Pancreas (tissue), 10 donors: ENCODE measurements at regions not wholly inside any gene's neighbourhood (a gene's known extent, or its start where the extent isn't known, plus 50 kb on each side); places are given as distances from the start of the nearest gene placed in this dataset.
A peak's percentile ranks its signal among the peaks of the same experiment; 100 is the strongest.

ENCODE experiments used
- ATAC-seq, 4 donors: fragments of 200-7000 bp; cut with Tn5 transposase; one replicate each; pipeline versions ENCODE4 v1.8.0 to v1.9.1; 2020; ENCODE audit warnings: mild to moderate bottlenecking in 4 of 4, moderate library complexity in 4 of 4
- DNase-seq, 6 donors: peaks; one replicate each; pipeline ENCODE4 v3.0.0-alpha.2; 2020
- FAIRE-seq: peaks from 2 replicates; lab custom pipeline; 2012; peaks lifted over from hg19 to GRCh38; lab: Jason Lieb, UNC
- H3K27ac ChIP-seq, 4 donors: fragments of 200-600 bp; sonication (generic); 1 replicate in 3 of 4; 2 replicates in 1 of 4; pipeline versions ENCODE4 v1.5.0 to v1.8.0; 2020
- H3K27me3 ChIP-seq, 4 donors: fragments of 200-600 bp; one replicate each; pipeline ENCODE4 v1.8.0; 2021
- H3K36me3 ChIP-seq, 3 donors: fragments of 200-600 bp; sonication (generic) in 1 of 3; one replicate each; pipeline versions ENCODE4 v1.5.0 to v1.8.0; 2020 to 2021
- H3K4me1 ChIP-seq, 3 donors: fragments of 200-600 bp; one replicate each; pipeline ENCODE4 v1.8.0; 2021
- H3K4me3 ChIP-seq, 4 donors: fragments of 200-600 bp; sonication (generic) in 2 of 4; one replicate each; pipeline versions ENCODE4 v1.5.0 to v1.8.0; 2020 to 2021
- H3K9me3 ChIP-seq, 4 donors: fragments of 200-600 bp; one replicate each; pipeline ENCODE4 v1.8.0; 2021
- WGBS, 2 donors: extraction: QIAGEN DNeasy Blood & Tissue Kit; methylation state at CpG; one replicate each; pipeline ENCODE4 v1.1.7; 2013; 5-methylcytosine and 5-hydroxymethylcytosine counted together
- intact Hi-C, 3 donors: fragments of 100-400 bp; cut with DNase I; formaldehyde crosslinking; loops; one replicate each; pipeline versions ENCODE4 v1.11.1 to v1.14.2; 2022
- TF ChIP-seq, protein P1 (sequence below), 4 donors: fragments of 200-600 bp; sonication (generic) in 3 of 4; IDR thresholded peaks; one replicate each; pipeline versions ENCODE4 v1.5.0 to v1.8.0; 2021; ENCODE audit warnings: antibody characterized with exemption in 4 of 4
- donor health status: healthy with polysubstance abuse.
- donor health status: DM: no; HTN: no; CAD: no; lungs with moderate emphysema.
- donor health status: DM: no; HTN: no; CAD: no.
- donor health status: control.
- donor health status: control.
- donor health status: Bipolar disorder and iron deficiency.
- donor health status: DM: yes; HTN: yes; CAD: no.
- donor health status: DM: no; HTN: no; CAD: no.
- donor health status: DM: no; HTN: no; CAD: no.
- donor health status: DM: yes; HTN: yes; CAD: no.

DNA sequence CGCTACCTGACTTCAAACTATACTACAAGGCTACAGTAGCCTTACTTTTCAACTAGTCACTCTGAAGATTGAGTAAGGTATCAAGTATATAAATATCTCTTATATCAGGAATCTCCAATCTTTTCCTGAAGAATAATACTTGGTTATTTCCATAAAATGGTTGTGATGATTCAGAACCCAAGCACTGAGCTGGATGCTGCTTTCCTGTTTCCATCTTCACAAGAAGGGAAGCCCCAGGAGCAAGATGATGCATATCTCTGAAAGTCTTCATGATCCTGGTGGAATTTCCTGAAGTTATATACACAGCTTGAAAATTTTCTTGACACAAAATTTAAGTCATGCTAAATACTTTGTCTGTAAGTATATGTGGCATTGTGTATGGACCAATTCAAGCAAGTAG lies 243.9 kb upstream of the TANK start:
- H3K4me1 ChIP-seq, result no peaks in the 10 kb centered on the region
- no peaks in the 10 kb centered on the region for H3K36me3 ChIP-seq
- H3K27ac ChIP-seq, result no peak overlapping the region
- WGBS, 2 donors, result 91 to 94% methylated on average over 1 of the region's 1 CpG
- DNase-seq, result no peak
- ATAC-seq, result no peak
- no peak overlapping the region for H3K4me3 ChIP-seq
- no peaks in the 10 kb centered on the region for H3K9me3 ChIP-seq
- TF ChIP-seq, protein P1, sequence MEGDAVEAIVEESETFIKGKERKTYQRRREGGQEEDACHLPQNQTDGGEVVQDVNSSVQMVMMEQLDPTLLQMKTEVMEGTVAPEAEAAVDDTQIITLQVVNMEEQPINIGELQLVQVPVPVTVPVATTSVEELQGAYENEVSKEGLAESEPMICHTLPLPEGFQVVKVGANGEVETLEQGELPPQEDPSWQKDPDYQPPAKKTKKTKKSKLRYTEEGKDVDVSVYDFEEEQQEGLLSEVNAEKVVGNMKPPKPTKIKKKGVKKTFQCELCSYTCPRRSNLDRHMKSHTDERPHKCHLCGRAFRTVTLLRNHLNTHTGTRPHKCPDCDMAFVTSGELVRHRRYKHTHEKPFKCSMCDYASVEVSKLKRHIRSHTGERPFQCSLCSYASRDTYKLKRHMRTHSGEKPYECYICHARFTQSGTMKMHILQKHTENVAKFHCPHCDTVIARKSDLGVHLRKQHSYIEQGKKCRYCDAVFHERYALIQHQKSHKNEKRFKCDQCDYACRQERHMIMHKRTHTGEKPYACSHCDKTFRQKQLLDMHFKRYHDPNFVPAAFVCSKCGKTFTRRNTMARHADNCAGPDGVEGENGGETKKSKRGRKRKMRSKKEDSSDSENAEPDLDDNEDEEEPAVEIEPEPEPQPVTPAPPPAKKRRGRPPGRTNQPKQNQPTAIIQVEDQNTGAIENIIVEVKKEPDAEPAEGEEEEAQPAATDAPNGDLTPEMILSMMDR (IDR thresholded peaks at IDR 0.05), result no peak
- H3K27me3 ChIP-seq, result no peaks in the 10 kb centered on the region
- FAIRE-seq, result no peak
- intact Hi-C loops, result no loop called here

DNA sequence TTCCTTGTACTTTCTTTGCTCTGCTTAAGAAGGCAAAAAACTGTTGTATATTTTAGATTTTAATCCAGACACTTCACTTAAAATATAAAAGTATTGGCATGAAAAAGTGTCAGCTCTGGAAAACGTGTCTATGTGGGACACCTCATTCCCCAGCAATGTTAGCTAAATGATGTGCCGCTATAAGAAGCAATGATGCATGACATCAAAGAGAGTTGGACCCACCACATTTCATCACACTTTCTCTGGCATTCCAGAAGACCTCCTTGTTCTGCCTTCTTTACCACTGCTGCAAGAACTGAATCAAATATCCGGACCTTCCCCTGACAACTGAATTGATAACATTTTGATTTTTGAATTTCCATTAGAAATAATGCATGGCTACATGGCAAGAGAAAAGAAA lies 242.4 kb upstream of the TANK start:
- DNase-seq, result no peak
- no peaks in the 10 kb centered on the region for H3K27me3 ChIP-seq
- ATAC-seq, result no peak
- 47 to 62% methylated on average over 3 of the region's 3 CpGs for WGBS, 2 donors
- TF ChIP-seq, protein P1 (IDR thresholded peaks at IDR 0.05), result no peak
- no peak for FAIRE-seq
- H3K9me3 ChIP-seq, result no peaks in the 10 kb centered on the region
- H3K4me1 ChIP-seq, result no peaks in the 10 kb centered on the region
- H3K27ac ChIP-seq, result no peak overlapping the region
- H3K4me3 ChIP-seq, result no peak overlapping the region
- intact Hi-C loops, result no loop called here
- no peaks in the 10 kb centered on the region for H3K36me3 ChIP-seq

GRCh38 chr2:160918258-160918657 lies 242.0 kb upstream of the TANK start:
- no peak for DNase-seq
- H3K27ac ChIP-seq, result no peak overlapping the region
- H3K9me3 ChIP-seq, result no peaks in the 10 kb centered on the region
- no peaks in the 10 kb centered on the region for H3K4me1 ChIP-seq
- H3K36me3 ChIP-seq, result no peaks in the 10 kb centered on the region
- no peak overlapping the region for H3K4me3 ChIP-seq
- FAIRE-seq, result no peak
- TF ChIP-seq, protein P1 (IDR thresholded peaks at IDR 0.05), result no peak
- ATAC-seq, result no peak
- no peaks in the 10 kb centered on the region for H3K27me3 ChIP-seq
- intact Hi-C loops, result no loop called here

- WGBS, 2 donors, result 23 to 27% methylated on average over 4 of the region's 4 CpGs
- ATAC-seq (peak; percentile 55 to 93 (median 72)), FAIRE-seq (no peak), DNase-seq (peak in 5 of 6 donors; percentile 9 to 58 (median 26))
- no peaks in the 10 kb centered on the region for H3K4me1 ChIP-seq
- intact Hi-C loops, result no loop called here
- H3K36me3 ChIP-seq, result no peaks in the 10 kb centered on the region
- no peaks in the 10 kb centered on the region for H3K9me3 ChIP-seq
- no peaks in the 10 kb centered on the region for H3K27me3 ChIP-seq
- H3K27ac ChIP-seq, result no peak overlapping the region
- H3K4me3 ChIP-seq, result no peak overlapping the region
- TF ChIP-seq, protein P1 (IDR thresholded peaks at IDR 0.05), result peak in 2 of 4 donors; percentile 31 to 41
Measured at GRCh38 chr2:160918906-160919503, 241.2 kb upstream of the TANK start.

DNA sequence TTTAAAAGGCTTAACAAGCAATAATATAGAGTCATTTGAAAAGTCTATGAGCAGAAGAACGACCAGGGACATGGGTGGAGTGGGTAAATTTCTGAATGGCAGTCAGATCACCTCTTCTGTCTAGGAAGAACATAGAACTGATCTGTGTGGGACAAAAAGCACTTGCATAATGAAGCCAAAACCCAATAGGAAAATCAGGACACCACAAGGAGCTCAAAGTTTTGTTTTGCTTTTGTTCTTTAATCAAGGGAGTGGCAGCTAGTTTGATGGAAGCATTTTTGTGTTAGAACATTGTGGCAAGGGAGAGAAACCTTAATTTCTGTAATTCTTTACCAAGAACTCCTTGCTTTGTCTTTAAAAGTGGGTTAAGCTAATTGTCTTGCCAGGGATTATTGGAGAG lies 240.2 kb upstream of the TANK start:
- ATAC-seq, result no peak
- H3K27me3 ChIP-seq, result no peaks in the 10 kb centered on the region
- TF ChIP-seq, protein P1 (IDR thresholded peaks at IDR 0.05), result no peak
- no peaks in the 10 kb centered on the region for H3K9me3 ChIP-seq
- H3K4me1 ChIP-seq, result no peaks in the 10 kb centered on the region
- H3K36me3 ChIP-seq, result no peaks in the 10 kb centered on the region
- H3K4me3 ChIP-seq, result no peak overlapping the region
- DNase-seq, result no peak
- no peak for FAIRE-seq
- intact Hi-C loops, result no loop called here
- H3K27ac ChIP-seq, result no peak overlapping the region
- 49 to 53% methylated on average over 1 of the region's 1 CpG for WGBS, 2 donors
